T-helper 2 cell (primary cell): ENCODE measurements at regions not wholly inside any gene's neighbourhood (a gene's known extent, or its start where the extent isn't known, plus 50 kb on each side); places are given as distances from the start of the nearest gene placed in this dataset.
A peak's percentile ranks its signal among the peaks of the same experiment; 100 is the strongest.

ENCODE experiments used
- DNase-seq, 5 experiments: peaks; one replicate each; pipeline versions ENCODE4 v3.0.0 to v3.0.0-alpha.2; 2012 to 2022

- no peak for DNase-seq
Observed at GRCh38 chr2:134128746-134129145, 125.1 kb upstream of the MGAT5 start.

- DNase-seq = no peak
Observed at GRCh38 chr2:134129900-134130537, 123.9 kb upstream of the MGAT5 start.

- DNase-seq = no peak
Observed at GRCh38 chr2:134131681-134132489, 122.0 kb upstream of the MGAT5 start.

GRCh38 chr2:134132490-134132857 is 121.4 kb upstream of the MGAT5 start:
- DNase-seq = no peak

GRCh38 chr2:134133622-134134312 is 120.1 kb upstream of the MGAT5 start:
- no peak for DNase-seq

- DNase-seq = no peak
Observed at GRCh38 chr2:134134313-134134706, 119.6 kb upstream of the MGAT5 start.

GRCh38 chr2:134134827-134135226 is 119.0 kb upstream of the MGAT5 start:
- no peak for DNase-seq

GRCh38 chr2:134135793-134136192 is 118.1 kb upstream of the MGAT5 start:
- no peak for DNase-seq

GRCh38 chr2:134136731-134137130 is 117.1 kb upstream of the MGAT5 start:
- DNase-seq = no peak

GRCh38 chr2:134137182-134137611 is 116.7 kb upstream of the MGAT5 start:
- DNase-seq = peak in 1 of 5 experiments; percentile 26

GRCh38 chr2:134138115-134138514 is 115.8 kb upstream of the MGAT5 start:
- DNase-seq = no peak

- no peak for DNase-seq
Observed at GRCh38 chr2:134139611-134140010, 114.3 kb upstream of the MGAT5 start.

- DNase-seq = no peak
Observed at GRCh38 chr2:134140251-134140661, 113.6 kb upstream of the MGAT5 start.

GRCh38 chr2:134141598-134142340 is 112.1 kb upstream of the MGAT5 start:
- no peak for DNase-seq

- DNase-seq = no peak
Observed at GRCh38 chr2:134142341-134142738, 111.5 kb upstream of the MGAT5 start.

- no peak for DNase-seq
Observed at GRCh38 chr2:134142903-134143302, 111.0 kb upstream of the MGAT5 start.

GRCh38 chr2:134143568-134143967 is 110.3 kb upstream of the MGAT5 start:
- no peak for DNase-seq

GRCh38 chr2:134144081-134144596 is 109.7 kb upstream of the MGAT5 start:
- DNase-seq = no peak

- DNase-seq = no peak
Observed at GRCh38 chr2:134144651-134145050, 109.2 kb upstream of the MGAT5 start.

- no peak for DNase-seq
Observed at GRCh38 chr2:134145519-134145918, 108.4 kb upstream of the MGAT5 start.

- DNase-seq = no peak
Observed at GRCh38 chr2:134146161-134146560, 107.7 kb upstream of the MGAT5 start.

GRCh38 chr2:134146620-134147019 is 107.3 kb upstream of the MGAT5 start:
- DNase-seq = no peak

- no peak for DNase-seq
Observed at GRCh38 chr2:134148172-134148571, 105.7 kb upstream of the MGAT5 start.
